Memory B cell (primary cell): ENCODE measurements at regions not wholly inside any gene's neighbourhood (a gene's known extent, or its start where the extent isn't known, plus 50 kb on each side); places are given as distances from the start of the nearest gene placed in this dataset.

Experiments used
- ATAC-seq: fragments of 150-1000 bp; cut with Tn5 transposase; 2 replicates; pipeline ENCODE4 v1.10.0; 2021; ENCODE audit warnings: low read depth, mild to moderate bottlenecking, moderate library complexity
- DNase-seq, 2 donors: peaks; one replicate each; pipeline ENCODE4 v3.0.0; 2022; ENCODE audit warnings: low spot score in 2 of 2
- H3K27ac Mint-ChIP-seq: one replicate; pipeline ENCODE4 v1.8.0; 2022; ENCODE audit warnings: mild to moderate bottlenecking, moderate library complexity, mixed read lengths
- H3K27me3 Mint-ChIP-seq: one replicate; pipeline ENCODE4 v1.8.0; 2022; ENCODE audit warnings: mixed read lengths
- H3K36me3 Mint-ChIP-seq: one replicate; pipeline ENCODE4 v1.8.0; 2022; ENCODE audit warnings: mild to moderate bottlenecking, mixed read lengths
- H3K4me1 Mint-ChIP-seq: one replicate; pipeline ENCODE4 v1.8.0; 2022; ENCODE audit warnings: mixed read lengths
- H3K4me3 Mint-ChIP-seq: one replicate; pipeline ENCODE4 v1.8.0; 2022; ENCODE audit warnings: mild to moderate bottlenecking, moderate library complexity, mixed read lengths
- H3K9me3 Mint-ChIP-seq: one replicate; pipeline ENCODE4 v1.8.0; 2022; ENCODE audit warnings: mixed read lengths

- no peaks in the 10 kb centered on the region for H3K36me3 Mint-ChIP-seq
- DNase-seq: no peak
- H3K4me1 Mint-ChIP-seq: no peaks in the 10 kb centered on the region
- no peak overlapping the region for H3K4me3 Mint-ChIP-seq
- peaks cover 10% of the 10 kb centered on the region for H3K27me3 Mint-ChIP-seq
- H3K9me3 Mint-ChIP-seq: no peaks in the 10 kb centered on the region
- ATAC-seq: no peak
- no peak overlapping the region for H3K27ac Mint-ChIP-seq
Observed at GRCh38 chr5:141783005-141783946, 94.9 kb downstream of the PCDH1 start.

DNA sequence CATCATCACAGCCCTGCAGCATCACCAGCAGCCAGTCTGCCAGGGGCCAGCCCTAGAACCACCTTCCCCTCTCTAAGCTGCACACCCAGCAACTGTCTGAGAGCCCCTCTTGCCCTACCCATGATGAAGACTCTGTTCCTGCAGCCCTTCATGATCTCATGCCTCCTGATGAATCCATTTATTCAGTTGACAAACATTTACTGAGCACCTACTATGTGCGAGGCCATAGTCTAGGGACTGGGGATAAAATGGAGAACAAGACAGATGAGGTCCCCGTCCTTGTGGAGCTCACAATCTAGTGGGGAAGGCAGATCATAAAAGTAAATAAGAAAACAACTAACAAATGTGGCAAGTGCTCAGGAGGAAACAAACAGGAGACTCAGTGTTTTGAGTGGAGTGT, 96.3 kb downstream of the PCDH1 start:
- no peak overlapping the region for H3K27ac Mint-ChIP-seq
- H3K9me3 Mint-ChIP-seq: no peaks in the 10 kb centered on the region
- DNase-seq: no peak
- no peak for ATAC-seq
- no peak overlapping the region for H3K4me3 Mint-ChIP-seq
- no peaks in the 10 kb centered on the region for H3K4me1 Mint-ChIP-seq
- H3K36me3 Mint-ChIP-seq: no peaks in the 10 kb centered on the region
- peaks cover 12% of the 10 kb centered on the region for H3K27me3 Mint-ChIP-seq

- DNase-seq (no peak), ATAC-seq (no peak)
- H3K4me3 Mint-ChIP-seq: no peak overlapping the region
- H3K27ac Mint-ChIP-seq: no peak overlapping the region
- no peaks in the 10 kb centered on the region for H3K4me1 Mint-ChIP-seq
- H3K36me3 Mint-ChIP-seq: no peaks in the 10 kb centered on the region
- H3K9me3 Mint-ChIP-seq: no peaks in the 10 kb centered on the region
- peaks cover 12% of the 10 kb centered on the region for H3K27me3 Mint-ChIP-seq
Observed at GRCh38 chr5:141780952-141781781, 97.0 kb downstream of the PCDH1 start.

GRCh38 chr5:141780240-141780951, 97.8 kb downstream of the PCDH1 start:
- ATAC-seq (no peak), DNase-seq (no peak)
- H3K4me3 Mint-ChIP-seq: no peak overlapping the region
- no peaks in the 10 kb centered on the region for H3K36me3 Mint-ChIP-seq
- no peaks in the 10 kb centered on the region for H3K9me3 Mint-ChIP-seq
- H3K4me1 Mint-ChIP-seq: no peaks in the 10 kb centered on the region
- H3K27me3 Mint-ChIP-seq: peaks cover 12% of the 10 kb centered on the region
- no peak overlapping the region for H3K27ac Mint-ChIP-seq

DNA sequence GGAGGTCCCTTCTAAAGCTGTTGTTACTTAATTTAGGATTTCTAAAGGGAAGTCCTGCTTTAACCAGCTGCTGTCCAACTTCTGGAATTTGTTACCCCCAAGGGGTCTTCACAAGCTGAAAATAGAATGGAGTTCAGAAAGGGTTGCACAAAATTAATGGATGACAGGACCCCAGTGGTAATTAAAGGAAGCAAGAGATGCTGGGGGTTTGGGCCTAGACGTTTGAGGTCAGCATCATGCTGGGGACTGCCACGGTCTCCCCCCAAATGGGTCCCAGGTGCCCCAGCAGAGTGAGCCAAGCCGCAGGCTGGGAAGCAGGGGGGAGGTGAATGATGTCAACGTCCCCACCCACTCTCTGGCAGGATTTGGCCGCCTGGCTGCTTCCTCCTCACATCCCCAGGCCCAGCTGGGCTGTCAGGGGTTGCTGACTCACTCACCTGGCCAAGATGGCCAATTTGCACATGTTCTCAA, 97.5 kb upstream of the ARAP3 start:
- no peaks in the 10 kb centered on the region for H3K9me3 Mint-ChIP-seq
- ATAC-seq (no peak), DNase-seq (no peak)
- H3K4me1 Mint-ChIP-seq: no peaks in the 10 kb centered on the region
- no peaks in the 10 kb centered on the region for H3K36me3 Mint-ChIP-seq
- no peak overlapping the region for H3K27ac Mint-ChIP-seq
- H3K27me3 Mint-ChIP-seq: peaks cover 15% of the 10 kb centered on the region
- no peak overlapping the region for H3K4me3 Mint-ChIP-seq

GRCh38 chr5:141778683-141779082, 96.7 kb upstream of the ARAP3 start:
- H3K4me3 Mint-ChIP-seq: no peak overlapping the region
- no peaks in the 10 kb centered on the region for H3K4me1 Mint-ChIP-seq
- H3K27me3 Mint-ChIP-seq: peaks cover 11% of the 10 kb centered on the region
- no peaks in the 10 kb centered on the region for H3K9me3 Mint-ChIP-seq
- H3K27ac Mint-ChIP-seq: no peak overlapping the region
- ATAC-seq (no peak), DNase-seq (no peak)
- H3K36me3 Mint-ChIP-seq: no peaks in the 10 kb centered on the region

DNA sequence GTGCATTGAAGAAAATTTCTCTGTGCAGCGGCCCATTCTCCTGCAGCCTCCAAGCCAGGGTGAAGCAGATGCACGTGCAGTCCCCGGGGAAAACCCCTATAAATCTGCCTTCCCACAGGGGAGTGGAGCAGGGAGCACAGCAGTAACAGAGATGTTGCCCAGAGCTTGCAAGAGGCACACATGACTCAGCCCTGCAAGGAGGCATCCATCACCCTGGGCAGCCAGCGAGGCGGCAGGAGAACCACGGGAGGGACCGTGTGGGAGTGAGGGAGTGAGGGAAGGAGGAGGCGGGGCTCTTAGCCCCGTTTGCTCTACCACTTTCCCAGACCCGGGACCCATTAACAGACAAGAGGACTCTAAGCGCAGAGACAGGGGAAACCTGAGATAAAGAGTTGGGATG, 96.2 kb upstream of the ARAP3 start:
- Mint-ChIP-seq H3K27ac (no peak overlapping the region), H3K4me1 (no peaks in the 10 kb centered on the region), H3K4me3 (no peak overlapping the region), H3K9me3 (no peaks in the 10 kb centered on the region), H3K36me3 (no peaks in the 10 kb centered on the region), H3K27me3 (peaks cover 11% of the 10 kb centered on the region)
- no peak for ATAC-seq
- no peak for DNase-seq

GRCh38 chr5:141777711-141778110, 95.7 kb upstream of the ARAP3 start:
- no peak overlapping the region for H3K27ac Mint-ChIP-seq
- no peak for ATAC-seq
- H3K9me3 Mint-ChIP-seq: no peaks in the 10 kb centered on the region
- H3K4me3 Mint-ChIP-seq: no peak overlapping the region
- no peaks in the 10 kb centered on the region for H3K4me1 Mint-ChIP-seq
- peaks cover 11% of the 10 kb centered on the region for H3K27me3 Mint-ChIP-seq
- no peaks in the 10 kb centered on the region for H3K36me3 Mint-ChIP-seq
- no peak for DNase-seq

DNA sequence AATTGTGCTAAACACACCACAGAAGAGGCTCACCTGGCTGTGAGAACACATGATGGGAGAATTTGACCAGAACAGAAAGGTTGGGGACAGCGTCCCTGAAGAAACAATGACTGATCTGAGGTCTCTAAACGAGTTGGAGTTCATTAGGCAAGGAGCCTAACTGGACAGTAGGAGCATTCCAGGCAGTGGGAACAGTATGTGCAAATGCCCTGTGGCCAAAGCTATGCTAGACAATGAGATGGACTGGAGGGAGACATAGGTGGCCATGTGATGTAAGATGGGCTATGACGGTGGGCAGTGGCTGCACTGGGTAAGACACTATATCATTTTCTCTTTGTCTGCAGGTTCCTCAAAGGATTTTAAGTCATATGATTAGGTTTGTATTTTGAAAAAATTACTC, 95.1 kb upstream of the ARAP3 start:
- Mint-ChIP-seq H3K36me3 (no peaks in the 10 kb centered on the region), H3K4me3 (no peak overlapping the region), H3K27ac (no peak overlapping the region), H3K27me3 (peaks cover 15% of the 10 kb centered on the region), H3K9me3 (no peaks in the 10 kb centered on the region), H3K4me1 (no peaks in the 10 kb centered on the region)
- ATAC-seq (no peak), DNase-seq (no peak)

GRCh38 chr5:141773779-141774562, 91.9 kb upstream of the ARAP3 start:
- Mint-ChIP-seq H3K4me1 (no peaks in the 10 kb centered on the region), H3K27me3 (peaks cover 14% of the 10 kb centered on the region), H3K9me3 (no peaks in the 10 kb centered on the region), H3K4me3 (no peak overlapping the region), H3K36me3 (no peaks in the 10 kb centered on the region), H3K27ac (no peak overlapping the region)
- DNase-seq (no peak), ATAC-seq (no peak)

- H3K27ac Mint-ChIP-seq: no peak overlapping the region
- peaks cover 4% of the 10 kb centered on the region for H3K9me3 Mint-ChIP-seq
- ATAC-seq (no peak), DNase-seq (no peak)
- no peaks in the 10 kb centered on the region for H3K36me3 Mint-ChIP-seq
- H3K4me3 Mint-ChIP-seq: no peak overlapping the region
- H3K27me3 Mint-ChIP-seq: peaks cover 12% of the 10 kb centered on the region
- no peaks in the 10 kb centered on the region for H3K4me1 Mint-ChIP-seq
Observed at GRCh38 chr5:141772281-141772680, 90.3 kb upstream of the ARAP3 start.

DNA sequence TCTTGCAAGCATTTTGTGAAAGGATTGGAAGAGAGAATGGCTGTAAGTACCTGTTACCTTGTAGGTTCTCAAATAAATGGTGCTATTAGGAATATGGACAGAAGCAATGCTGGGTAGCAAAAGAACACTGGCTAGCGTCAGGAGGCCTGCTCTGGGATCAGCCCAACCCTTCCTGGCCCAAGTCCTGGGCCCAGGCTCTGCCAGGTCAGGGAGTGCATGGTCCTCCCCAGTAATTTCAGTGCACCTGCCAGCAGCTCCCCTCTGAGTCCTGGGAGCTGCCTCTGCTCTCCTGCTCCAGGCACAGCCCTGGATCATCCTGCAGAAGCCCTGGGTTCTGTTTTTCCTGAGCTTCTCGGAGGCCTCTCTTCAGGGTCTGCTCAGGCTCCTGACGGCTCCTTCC, 89.5 kb upstream of the ARAP3 start:
- Mint-ChIP-seq H3K27ac (no peak overlapping the region), H3K4me1 (no peaks in the 10 kb centered on the region), H3K4me3 (no peak overlapping the region), H3K36me3 (no peaks in the 10 kb centered on the region), H3K27me3 (peaks cover 10% of the 10 kb centered on the region), H3K9me3 (peaks cover 4% of the 10 kb centered on the region)
- DNase-seq (no peak), ATAC-seq (no peak)

DNA sequence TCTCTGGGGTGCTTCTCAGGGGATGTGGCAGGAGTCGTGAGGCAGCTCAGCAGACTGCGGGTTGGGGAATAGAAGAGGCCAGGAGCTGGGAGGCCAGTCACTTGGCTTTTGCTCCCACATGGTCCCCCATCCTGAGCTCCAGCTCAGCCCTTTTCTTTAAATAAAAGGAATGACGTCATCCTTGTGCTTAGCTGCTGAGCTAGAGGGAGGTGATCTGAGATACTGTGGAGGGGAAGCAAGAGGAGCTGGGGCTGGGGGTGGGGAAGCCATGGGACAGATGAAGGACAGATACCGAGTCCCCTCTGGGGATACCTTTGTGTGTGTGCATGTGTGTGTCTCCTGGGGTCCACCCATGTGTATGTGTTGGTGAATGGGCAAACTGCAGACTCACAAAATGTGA, 89.0 kb upstream of the ARAP3 start:
- Mint-ChIP-seq H3K27me3 (peaks cover 10% of the 10 kb centered on the region), H3K36me3 (no peaks in the 10 kb centered on the region), H3K4me3 (no peak overlapping the region), H3K4me1 (no peaks in the 10 kb centered on the region), H3K9me3 (peaks cover 4% of the 10 kb centered on the region), H3K27ac (no peak overlapping the region)
- DNase-seq (no peak), ATAC-seq (no peak)
